NCI-H446 (cell line): ENCODE measurements at regions not wholly inside any gene's neighbourhood (a gene's known extent, or its start where the extent isn't known, plus 50 kb on each side); places are given as distances from the start of the nearest gene placed in this dataset.

Experiments
- DNase-seq, 2 experiments: peaks; one replicate each; lab custom pipeline; 2025; lab: John Stamatoyannopoulos, UW

DNA sequence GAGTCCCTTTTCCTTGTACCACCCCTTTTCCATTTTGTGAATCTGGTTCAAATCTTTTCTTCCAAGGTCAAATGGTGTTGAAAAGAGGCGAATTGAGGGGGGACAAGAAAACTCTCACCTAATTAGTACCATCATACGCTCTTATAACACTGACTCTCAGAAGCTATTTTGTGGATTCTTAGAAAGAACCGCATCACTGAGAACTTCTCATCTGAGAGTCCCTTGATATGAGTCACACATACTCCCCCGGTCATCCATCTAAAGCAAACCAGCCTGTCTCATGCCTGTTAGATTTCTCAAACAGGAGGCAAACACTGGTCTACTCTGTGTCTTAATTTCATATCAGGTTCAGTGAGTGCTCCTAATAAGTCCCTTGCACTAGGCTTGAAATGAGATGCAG lies 76.5 kb upstream of the SPRED1 start:
- DNase-seq, result no peak

DNA sequence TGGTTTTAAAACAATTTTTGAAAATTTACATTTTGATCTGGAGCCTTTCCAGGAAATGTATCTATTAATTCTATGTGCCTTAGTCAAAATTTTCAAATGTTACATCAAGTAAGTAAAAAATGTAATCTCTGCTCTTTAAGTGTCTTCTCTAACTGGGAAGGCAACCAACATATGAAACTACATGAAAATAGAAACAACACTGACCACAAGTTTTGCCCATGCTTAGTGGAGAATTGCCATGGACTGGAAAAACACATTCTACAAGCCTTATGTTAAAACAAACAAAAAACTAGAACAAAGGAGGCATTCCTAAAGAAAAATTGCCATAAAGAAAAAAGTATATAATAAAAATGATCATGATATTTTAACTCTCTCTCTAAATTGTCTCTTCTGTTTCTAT lies 75.9 kb upstream of the SPRED1 start:
- no peak for DNase-seq

DNA sequence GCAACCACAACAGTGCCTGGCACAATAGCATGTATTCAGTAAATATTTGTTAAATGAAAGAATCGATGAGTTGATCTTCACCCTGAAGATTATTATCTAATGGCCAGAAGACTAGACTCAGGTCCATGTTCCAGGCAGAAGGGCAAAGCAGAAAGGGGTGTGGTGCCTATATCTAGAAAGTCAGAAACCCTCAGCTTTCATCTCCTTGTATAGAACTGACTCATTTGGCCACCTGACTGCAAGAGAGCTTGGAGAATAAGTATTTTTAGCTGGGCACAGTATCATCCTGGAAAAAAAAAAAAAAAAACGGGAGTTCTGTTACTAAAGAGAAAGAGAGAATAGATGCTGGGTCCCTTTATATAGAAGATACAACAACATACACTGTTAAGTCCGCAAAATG lies 69.7 kb upstream of the SPRED1 start:
- DNase-seq, result no peak

DNA sequence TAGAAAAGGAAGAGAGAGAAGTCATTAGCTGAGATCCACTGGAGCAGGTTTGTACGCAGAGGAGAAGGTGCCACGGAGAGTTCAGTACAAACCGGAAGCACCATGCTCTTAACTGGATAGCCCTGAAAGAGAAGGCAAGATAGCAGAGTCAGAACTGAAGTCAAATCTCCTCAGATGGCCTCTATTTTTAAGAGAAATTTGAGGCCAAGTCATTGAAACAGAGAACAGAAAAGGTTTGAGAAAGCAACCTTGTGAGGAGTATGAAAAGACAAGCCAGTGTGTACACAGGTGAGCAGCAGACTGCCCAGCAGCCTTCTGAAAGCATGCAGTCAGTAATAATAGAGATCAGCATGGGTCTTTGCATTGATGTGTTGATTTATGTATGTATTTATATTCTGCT lies 66.1 kb upstream of the SPRED1 start:
- no peak for DNase-seq

DNA sequence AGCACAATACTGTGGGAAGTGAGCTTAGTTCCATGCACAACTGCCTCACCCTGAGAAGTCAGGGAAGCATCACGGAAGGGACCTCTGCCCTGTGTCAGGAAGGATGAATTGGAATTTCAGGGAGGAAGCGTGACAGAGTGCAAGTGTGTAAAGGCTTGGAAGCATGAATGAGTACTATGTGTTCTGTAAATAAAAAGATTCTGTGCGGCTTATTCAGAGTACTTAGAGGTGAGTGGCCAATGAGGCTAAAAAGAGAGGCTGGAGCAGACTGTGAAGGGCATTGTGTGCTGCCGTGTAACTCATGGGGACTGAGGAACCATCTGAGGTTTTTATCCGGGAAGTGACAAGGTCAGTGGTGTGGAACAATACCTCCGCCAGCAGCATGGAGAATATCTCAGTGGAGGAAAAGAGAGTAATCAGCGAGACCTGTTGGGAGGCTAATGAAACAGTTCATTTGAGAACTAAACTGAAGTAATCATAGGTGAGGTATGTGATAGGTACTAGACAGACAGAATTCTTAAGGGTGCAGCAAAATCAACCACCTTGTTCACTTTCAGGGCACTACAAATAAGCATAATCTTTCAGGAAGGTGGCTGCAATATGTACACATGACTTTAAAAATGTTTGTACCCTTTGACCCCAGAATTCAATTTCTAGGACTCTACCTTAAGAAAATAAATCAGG lies 64.9 kb upstream of the SPRED1 start:
- no peak for DNase-seq

DNA sequence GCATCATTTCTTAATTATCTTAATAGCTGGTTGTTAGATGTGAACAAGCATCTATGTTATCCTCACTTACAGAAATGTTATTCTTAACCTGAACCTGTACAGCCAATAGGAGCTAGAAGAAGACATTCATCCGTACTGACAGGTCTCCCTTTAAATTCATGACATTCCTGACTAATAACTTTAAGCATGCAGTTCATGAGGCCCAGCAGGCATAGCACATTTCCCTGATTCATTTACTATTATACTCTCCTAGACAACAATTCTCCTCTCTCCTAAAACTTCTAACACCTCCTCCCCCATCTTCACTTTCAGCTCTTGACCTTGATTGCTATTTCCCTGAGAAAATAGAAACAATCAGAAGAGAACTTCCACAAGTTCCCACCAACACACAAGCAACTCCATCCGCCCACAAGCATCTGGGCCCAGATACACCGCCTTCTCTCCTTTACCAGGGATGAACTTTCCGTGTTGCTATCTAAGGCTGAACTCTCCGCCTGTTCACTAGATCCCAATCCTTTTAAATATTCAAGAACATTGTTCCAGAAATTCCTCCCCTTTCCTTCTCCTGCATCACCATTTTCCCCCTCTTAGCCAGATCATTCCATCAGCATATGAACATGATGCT lies 62.9 kb upstream of the SPRED1 start:
- DNase-seq, result no peak

DNA sequence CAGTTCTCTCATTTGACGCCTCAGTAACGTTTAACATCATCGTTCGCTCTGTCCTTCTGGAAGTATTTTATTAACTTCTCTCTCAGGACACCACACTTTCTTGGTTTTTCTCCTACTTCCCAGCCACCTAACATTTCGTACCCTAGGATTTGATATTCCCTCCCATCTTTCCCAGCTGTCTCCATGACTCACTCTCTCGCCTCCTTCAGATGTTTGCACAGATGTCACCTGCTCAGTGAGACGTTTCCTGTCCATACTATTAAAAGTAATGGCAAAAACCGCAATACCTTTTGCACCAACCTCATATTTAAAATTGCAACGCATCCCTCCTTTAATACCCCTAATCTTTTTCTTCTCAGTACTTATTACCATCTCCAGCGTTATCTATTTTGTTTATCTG lies 62.1 kb upstream of the SPRED1 start:
- no peak for DNase-seq

DNA sequence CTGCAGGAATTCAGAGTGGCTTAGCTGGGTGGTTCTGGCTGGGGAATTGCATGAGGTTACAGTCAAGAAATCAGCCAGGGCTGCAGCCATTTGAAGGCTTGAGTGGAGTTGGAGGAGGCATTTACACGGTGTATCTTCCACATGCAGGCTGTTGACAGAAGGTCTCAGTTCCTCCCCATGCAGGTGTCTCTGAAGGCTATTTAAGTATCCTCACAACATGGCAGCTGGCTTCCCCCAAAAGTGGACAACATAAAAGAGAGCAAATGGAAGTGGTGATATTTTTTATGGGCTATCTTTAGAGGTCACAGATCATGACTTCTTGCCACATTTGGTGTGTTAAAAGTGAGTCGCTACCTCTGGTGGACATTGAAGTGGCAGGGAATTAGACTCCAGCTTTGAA lies 60.1 kb upstream of the SPRED1 start:
- no peak for DNase-seq

DNA sequence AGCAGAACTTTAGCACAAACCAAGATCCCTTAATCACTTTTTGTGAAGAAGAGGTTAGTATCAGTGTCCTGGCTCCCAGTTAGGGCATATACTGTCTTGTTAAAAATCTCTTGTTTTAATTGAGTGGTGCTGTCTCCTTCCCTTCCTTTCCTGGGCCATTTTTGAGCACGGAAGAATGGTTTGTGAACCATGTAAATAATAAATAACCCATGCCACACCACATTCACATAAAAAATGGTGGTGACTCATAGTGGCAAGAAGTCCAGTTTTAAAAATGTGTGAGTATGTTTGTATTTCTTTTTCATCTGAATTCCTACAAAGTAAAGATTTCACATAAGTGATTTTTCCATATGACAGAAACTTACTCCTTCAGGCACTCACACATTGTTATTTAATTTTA lies 59.1 kb upstream of the SPRED1 start:
- no peak for DNase-seq

DNA sequence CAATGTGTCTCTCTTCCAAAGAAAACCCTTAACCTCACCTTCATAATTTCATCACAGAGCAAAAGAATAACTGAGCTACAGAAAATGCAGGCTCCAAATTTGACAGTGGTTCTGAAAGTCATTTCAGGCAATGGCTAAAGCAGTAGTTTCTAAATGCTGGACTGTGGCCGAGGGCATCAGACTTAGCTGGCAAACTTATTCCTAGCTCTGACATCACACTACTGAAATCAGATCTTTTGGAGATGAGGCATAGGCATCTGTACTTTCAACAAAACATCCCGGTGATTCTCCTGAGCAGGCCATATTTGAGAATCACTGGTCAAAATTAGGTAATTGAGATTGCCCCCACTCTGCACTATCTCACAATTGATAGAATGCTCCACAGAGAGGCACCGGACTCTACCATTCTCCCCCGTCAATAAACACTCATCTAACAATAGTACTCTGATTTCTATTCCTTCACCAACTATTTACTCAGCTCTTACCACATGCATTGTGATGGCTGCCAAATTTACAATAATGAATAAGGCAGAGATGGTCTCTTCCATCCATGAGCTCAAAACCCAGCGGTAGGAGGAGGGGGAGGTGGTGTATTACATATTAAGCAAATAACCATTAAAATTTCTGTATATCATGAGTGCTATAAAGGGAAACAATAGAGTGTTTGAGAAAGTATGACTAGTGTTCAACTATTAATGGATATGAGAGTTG lies 57.3 kb upstream of the SPRED1 start:
- no peak for DNase-seq

DNA sequence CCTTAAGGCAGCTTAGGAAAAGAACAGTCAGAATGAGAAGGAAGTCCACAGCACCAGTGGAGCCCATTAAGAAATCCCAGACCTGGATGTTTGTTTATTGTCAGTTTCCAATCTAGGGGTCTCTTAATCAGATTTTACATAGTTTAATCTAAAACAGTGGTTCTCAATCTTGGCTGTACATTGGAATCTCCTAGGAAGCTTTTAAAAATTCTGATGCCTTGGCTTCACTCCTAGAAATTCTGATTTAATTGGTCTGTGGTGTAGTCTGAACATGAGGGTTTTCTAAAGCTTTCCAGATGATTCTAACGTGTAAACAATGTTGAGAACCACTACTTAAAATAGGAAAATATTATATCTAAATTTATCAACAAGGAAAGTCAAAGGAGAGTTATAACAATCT lies 56.6 kb upstream of the SPRED1 start:
- DNase-seq, result no peak

DNA sequence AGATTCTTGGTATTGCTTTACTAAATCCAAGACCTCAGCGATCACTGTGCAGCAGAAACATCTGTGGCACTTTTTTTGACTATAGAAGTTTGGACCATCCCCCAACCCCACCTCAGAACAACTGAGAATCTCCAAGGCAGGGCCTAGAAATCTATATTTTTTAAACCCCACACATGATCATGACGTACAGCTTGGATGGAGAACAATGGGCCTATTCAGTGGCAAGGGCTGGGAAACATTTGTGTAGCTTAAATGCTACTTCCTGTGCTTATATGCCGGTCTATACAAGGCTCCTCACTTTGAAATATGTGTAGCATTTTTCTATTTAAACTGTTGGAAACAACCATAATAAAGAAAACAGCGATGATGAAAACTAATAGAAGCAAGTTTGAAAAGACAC lies 55.1 kb upstream of the SPRED1 start:
- DNase-seq, result no peak

DNA sequence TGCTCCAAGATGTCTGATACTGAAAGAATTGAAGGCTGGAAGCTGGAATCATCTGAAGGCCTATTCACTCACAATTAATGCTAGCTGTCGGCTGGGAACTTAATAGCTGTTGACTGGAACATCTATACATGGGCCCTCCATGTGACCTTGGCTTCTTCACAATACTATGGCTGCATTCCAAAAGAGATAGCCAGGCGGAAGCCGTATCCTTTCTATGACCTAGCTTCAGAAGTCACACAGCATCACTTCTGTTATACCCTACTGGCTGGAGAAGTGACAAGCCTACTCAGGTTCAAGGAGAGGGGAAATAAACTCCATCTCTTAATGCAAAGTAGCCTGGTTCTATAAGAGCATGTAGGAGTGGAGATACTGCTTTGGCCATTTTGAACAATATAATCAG lies 50.9 kb upstream of the SPRED1 start:
- no peak for DNase-seq

DNA sequence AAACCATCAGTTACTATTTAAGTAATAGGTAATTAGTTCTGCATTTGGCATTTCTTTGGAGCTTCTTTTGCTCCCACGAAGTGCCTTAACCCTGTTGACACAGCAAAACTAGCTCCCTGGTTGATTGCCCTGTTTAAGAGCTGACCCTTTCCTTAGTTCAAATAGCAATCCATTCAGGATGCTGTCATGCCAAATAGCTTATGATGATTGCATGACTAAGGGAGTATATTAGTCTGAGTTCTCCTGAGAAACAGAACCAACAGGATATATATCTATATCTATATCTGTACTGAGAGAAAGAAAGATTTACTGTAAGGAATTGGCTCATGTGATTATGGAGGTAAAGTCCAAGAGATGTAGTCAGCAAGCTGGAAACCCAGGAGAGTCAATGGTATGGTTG lies 50.3 kb upstream of the SPRED1 start:
- no peak for DNase-seq
